ENCODE measurements at regions not wholly inside any gene's neighbourhood (a gene's known extent, or its start where the extent isn't known, plus 50 kb on each side); places are given as distances from the start of the nearest gene placed in this dataset.

DNA sequence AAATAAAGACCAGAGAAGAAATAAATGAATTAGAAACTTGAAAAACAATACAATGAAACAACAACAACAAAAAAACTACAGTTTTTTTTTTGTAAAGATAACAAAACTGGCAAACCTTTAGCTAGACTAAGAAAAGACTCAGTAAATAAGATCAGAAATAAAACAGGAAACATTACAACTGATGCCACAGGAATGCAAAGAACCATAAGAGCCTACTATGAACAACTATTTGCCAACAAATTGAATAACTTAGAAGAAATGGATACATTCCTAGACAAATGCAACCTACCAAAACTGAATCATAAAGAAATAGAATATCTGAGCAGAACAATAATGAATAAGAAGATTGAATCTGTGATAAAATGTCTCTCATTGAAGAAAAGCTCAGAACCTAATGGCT, 742.0 kb downstream of the ADGRL2 start:
- TF ChIP-seq POLR2A (IDR thresholded peaks at IDR 0.05), result no peak
- TF ChIP-seq CTCF (IDR thresholded peaks at IDR 0.05), result no peak

Measured in adrenal gland (tissue), 5 donors.